ENCODE measurements at regions not wholly inside any gene's neighbourhood (a gene's known extent, or its start where the extent isn't known, plus 50 kb on each side); places are given as distances from the start of the nearest gene placed in this dataset.

- Histone ChIP-seq H3K27ac (ENCODE audit: low read depth, low read length) (no peak overlapping the region), H2BK12ac (ENCODE audit: low read length) (no peak overlapping the region), H3K79me2 (ENCODE audit: control insufficient read depth, insufficient read depth, low read length, poor library complexity) (no peaks in the 10 kb centered on the region), H3K4me2 (ENCODE audit: low read length) (no peak overlapping the region), H2AFZ (ENCODE audit: insufficient read depth, low read length, poor library complexity) (no peak overlapping the region), H3K27me3 (ENCODE audit: insufficient read depth, low read length) (no peaks in the 10 kb centered on the region), H3K4ac (ENCODE audit: low read depth, low read length) (no peak overlapping the region), H2AK5ac (ENCODE audit: low read length) (no peak overlapping the region), H2BK120ac (ENCODE audit: insufficient read depth, low read length, poor library complexity) (no peak overlapping the region), H3K79me1 (ENCODE audit: low read length) (no peaks in the 10 kb centered on the region), H4K12ac (ENCODE audit: low read depth, low read length) (no peak overlapping the region), H3K36me3 (ENCODE audit: control insufficient read depth in 1 of 2, insufficient read depth in 2 of 2, low read length in 2 of 2) (no peaks in the 10 kb centered on the region), H2BK5ac (ENCODE audit: low read depth, low read length, poor library complexity) (no peak overlapping the region), H3K4me1 (ENCODE audit: control insufficient read depth in 1 of 2, insufficient read depth in 2 of 2, low read length in 2 of 2) (no peaks in the 10 kb centered on the region), H3K23ac (ENCODE audit: low read length) (no peak overlapping the region), H4K91ac (ENCODE audit: low read depth, low read length) (no peak overlapping the region), H3K14ac (ENCODE audit: low read length) (no peak overlapping the region), H3K4me3 (ENCODE audit: low read depth, low read length) (no peak overlapping the region), H4K8ac (ENCODE audit: low read depth, low read length) (no peak overlapping the region), H3K9me3 (ENCODE audit: insufficient read depth, low read depth, low read length) (peaks cover 5% of the 10 kb centered on the region), H3K18ac (ENCODE audit: low read length) (no peak overlapping the region), H3K9ac (ENCODE audit: low read length) (no peak overlapping the region)
- DNase-seq: no peak
- no CpG with 5 or more reads among the region's 23 CpGs for WGBS (ENCODE audit: extremely low coverage, insufficient coverage, insufficient read length)
Observed at GRCh38 chr14:104319491-104320241, 181.3 kb downstream of the KIF26A start.

GRCh38 chr14:104320611-104321086 is 182.3 kb downstream of the KIF26A start:
- H2BK120ac ChIP-seq (ENCODE audit: insufficient read depth, low read length, poor library complexity): no peak overlapping the region
- H3K18ac ChIP-seq (ENCODE audit: low read length): no peak overlapping the region
- no peak overlapping the region for H4K12ac ChIP-seq (ENCODE audit: low read depth, low read length)
- no peak overlapping the region for H4K91ac ChIP-seq (ENCODE audit: low read depth, low read length)
- no peaks in the 10 kb centered on the region for H3K27me3 ChIP-seq (ENCODE audit: insufficient read depth, low read length)
- no peak overlapping the region for H3K4ac ChIP-seq (ENCODE audit: low read depth, low read length)
- peaks cover 5% of the 10 kb centered on the region for H3K9me3 ChIP-seq (ENCODE audit: insufficient read depth, low read depth, low read length)
- no peak overlapping the region for H3K23ac ChIP-seq (ENCODE audit: low read length)
- no peaks in the 10 kb centered on the region for H3K36me3 ChIP-seq (ENCODE audit: control insufficient read depth in 1 of 2, insufficient read depth in 2 of 2, low read length in 2 of 2)
- no peak for DNase-seq
- H4K8ac ChIP-seq (ENCODE audit: low read depth, low read length): no peak overlapping the region
- H3K4me2 ChIP-seq (ENCODE audit: low read length): no peak overlapping the region
- H3K14ac ChIP-seq (ENCODE audit: low read length): no peak overlapping the region
- H2BK5ac ChIP-seq (ENCODE audit: low read depth, low read length, poor library complexity): no peak overlapping the region
- H3K79me1 ChIP-seq (ENCODE audit: low read length): no peaks in the 10 kb centered on the region
- no peaks in the 10 kb centered on the region for H3K79me2 ChIP-seq (ENCODE audit: control insufficient read depth, insufficient read depth, low read length, poor library complexity)
- no peak overlapping the region for H3K9ac ChIP-seq (ENCODE audit: low read length)
- H3K4me1 ChIP-seq (ENCODE audit: control insufficient read depth in 1 of 2, insufficient read depth in 2 of 2, low read length in 2 of 2): no peaks in the 10 kb centered on the region
- no peak overlapping the region for H3K27ac ChIP-seq (ENCODE audit: low read depth, low read length)
- no peak overlapping the region for H3K4me3 ChIP-seq (ENCODE audit: low read depth, low read length)
- H2BK12ac ChIP-seq (ENCODE audit: low read length): no peak overlapping the region
- WGBS (ENCODE audit: extremely low coverage, insufficient coverage, insufficient read length): no CpG with 5 or more reads among the region's 20 CpGs
- no peak overlapping the region for H2AK5ac ChIP-seq (ENCODE audit: low read length)
- H2AFZ ChIP-seq (ENCODE audit: insufficient read depth, low read length, poor library complexity): no peak overlapping the region

- no peak overlapping the region for H3K27ac ChIP-seq (ENCODE audit: low read depth, low read length)
- H3K4me3 ChIP-seq (ENCODE audit: low read depth, low read length): no peak overlapping the region
- H3K23ac ChIP-seq (ENCODE audit: low read length): no peak overlapping the region
- peaks cover 2% of the 10 kb centered on the region for H3K9me3 ChIP-seq (ENCODE audit: insufficient read depth, low read depth, low read length)
- H3K79me1 ChIP-seq (ENCODE audit: low read length): no peaks in the 10 kb centered on the region
- no peak overlapping the region for H2AFZ ChIP-seq (ENCODE audit: insufficient read depth, low read length, poor library complexity)
- no peak overlapping the region for H4K12ac ChIP-seq (ENCODE audit: low read depth, low read length)
- H2AK5ac ChIP-seq (ENCODE audit: low read length): no peak overlapping the region
- no CpG with 5 or more reads among the region's 24 CpGs for WGBS (ENCODE audit: extremely low coverage, insufficient coverage, insufficient read length)
- no peaks in the 10 kb centered on the region for H3K27me3 ChIP-seq (ENCODE audit: insufficient read depth, low read length)
- H3K4ac ChIP-seq (ENCODE audit: low read depth, low read length): no peak overlapping the region
- H4K91ac ChIP-seq (ENCODE audit: low read depth, low read length): no peak overlapping the region
- H3K18ac ChIP-seq (ENCODE audit: low read length): no peak overlapping the region
- no peaks in the 10 kb centered on the region for H3K36me3 ChIP-seq (ENCODE audit: control insufficient read depth in 1 of 2, insufficient read depth in 2 of 2, low read length in 2 of 2)
- no peak overlapping the region for H3K14ac ChIP-seq (ENCODE audit: low read length)
- no peak overlapping the region for H2BK120ac ChIP-seq (ENCODE audit: insufficient read depth, low read length, poor library complexity)
- no peaks in the 10 kb centered on the region for H3K79me2 ChIP-seq (ENCODE audit: control insufficient read depth, insufficient read depth, low read length, poor library complexity)
- H3K4me1 ChIP-seq (ENCODE audit: control insufficient read depth in 1 of 2, insufficient read depth in 2 of 2, low read length in 2 of 2): no peaks in the 10 kb centered on the region
- H3K4me2 ChIP-seq (ENCODE audit: low read length): no peak overlapping the region
- no peak overlapping the region for H2BK12ac ChIP-seq (ENCODE audit: low read length)
- H2BK5ac ChIP-seq (ENCODE audit: low read depth, low read length, poor library complexity): no peak overlapping the region
- H4K8ac ChIP-seq (ENCODE audit: low read depth, low read length): no peak overlapping the region
- no peak overlapping the region for H3K9ac ChIP-seq (ENCODE audit: low read length)
- no peak for DNase-seq
Observed at GRCh38 chr14:104321088-104321801, 182.9 kb downstream of the KIF26A start.

- H3K9ac ChIP-seq (ENCODE audit: low read length): no peak overlapping the region
- no peak overlapping the region for H3K4me3 ChIP-seq (ENCODE audit: low read depth, low read length)
- H2BK5ac ChIP-seq (ENCODE audit: low read depth, low read length, poor library complexity): no peak overlapping the region
- no peak overlapping the region for H2AFZ ChIP-seq (ENCODE audit: insufficient read depth, low read length, poor library complexity)
- H3K27ac ChIP-seq (ENCODE audit: low read depth, low read length): no peak overlapping the region
- H4K12ac ChIP-seq (ENCODE audit: low read depth, low read length): no peak overlapping the region
- no peaks in the 10 kb centered on the region for H3K36me3 ChIP-seq (ENCODE audit: control insufficient read depth in 1 of 2, insufficient read depth in 2 of 2, low read length in 2 of 2)
- H2BK120ac ChIP-seq (ENCODE audit: insufficient read depth, low read length, poor library complexity): no peak overlapping the region
- H3K4ac ChIP-seq (ENCODE audit: low read depth, low read length): no peak overlapping the region
- H4K91ac ChIP-seq (ENCODE audit: low read depth, low read length): no peak overlapping the region
- peaks cover 2% of the 10 kb centered on the region for H3K9me3 ChIP-seq (ENCODE audit: insufficient read depth, low read depth, low read length)
- no peaks in the 10 kb centered on the region for H3K79me2 ChIP-seq (ENCODE audit: control insufficient read depth, insufficient read depth, low read length, poor library complexity)
- no peak overlapping the region for H4K8ac ChIP-seq (ENCODE audit: low read depth, low read length)
- H3K23ac ChIP-seq (ENCODE audit: low read length): no peak overlapping the region
- H2AK5ac ChIP-seq (ENCODE audit: low read length): no peak overlapping the region
- H3K4me2 ChIP-seq (ENCODE audit: low read length): no peak overlapping the region
- WGBS (ENCODE audit: extremely low coverage, insufficient coverage, insufficient read length): no CpG with 5 or more reads among the region's 11 CpGs
- H2BK12ac ChIP-seq (ENCODE audit: low read length): no peak overlapping the region
- H3K18ac ChIP-seq (ENCODE audit: low read length): no peak overlapping the region
- no peaks in the 10 kb centered on the region for H3K4me1 ChIP-seq (ENCODE audit: control insufficient read depth in 1 of 2, insufficient read depth in 2 of 2, low read length in 2 of 2)
- DNase-seq: no peak
- no peaks in the 10 kb centered on the region for H3K79me1 ChIP-seq (ENCODE audit: low read length)
- H3K27me3 ChIP-seq (ENCODE audit: insufficient read depth, low read length): no peaks in the 10 kb centered on the region
- H3K14ac ChIP-seq (ENCODE audit: low read length): no peak overlapping the region
Observed at GRCh38 chr14:104321802-104322130, 183.4 kb downstream of the KIF26A start.
